GM12864 (cell line): ENCODE measurements at regions not wholly inside any gene's neighbourhood (a gene's known extent, or its start where the extent isn't known, plus 50 kb on each side); places are given as distances from the start of the nearest gene placed in this dataset.
"Not testable (repeated sequence)": the region's sequence is repeated elsewhere in the genome, so short reads cannot be mapped to it uniquely, and the experiment has no call there.

Experiments
- DNase-seq: peaks from one replicate; pipeline ENCODE4 v3.0.0-alpha.2; 2011; ENCODE audit warnings: low read depth
- H3K4me3 ChIP-seq: 2 replicates; pipeline ENCODE4 v1.5.1; 2011; ENCODE audit warnings: mild to moderate bottlenecking, low read depth, low read length, control low read depth
- TF ChIP-seq, protein P1 (sequence below): IDR thresholded peaks from 2 replicates; pipeline ENCODE4 v1.5.1; 2011; ENCODE audit warnings: low read depth, mild to moderate bottlenecking, moderate library complexity, low read length, control low read depth, inconsistent platforms; ENCODE audit errors: missing control alignments

GRCh38 chr15:81829918-81830317, 215.9 kb downstream of the MEX3B start:
- no peak overlapping the region for H3K4me3 ChIP-seq
- no peak for DNase-seq
- TF ChIP-seq, protein P1, sequence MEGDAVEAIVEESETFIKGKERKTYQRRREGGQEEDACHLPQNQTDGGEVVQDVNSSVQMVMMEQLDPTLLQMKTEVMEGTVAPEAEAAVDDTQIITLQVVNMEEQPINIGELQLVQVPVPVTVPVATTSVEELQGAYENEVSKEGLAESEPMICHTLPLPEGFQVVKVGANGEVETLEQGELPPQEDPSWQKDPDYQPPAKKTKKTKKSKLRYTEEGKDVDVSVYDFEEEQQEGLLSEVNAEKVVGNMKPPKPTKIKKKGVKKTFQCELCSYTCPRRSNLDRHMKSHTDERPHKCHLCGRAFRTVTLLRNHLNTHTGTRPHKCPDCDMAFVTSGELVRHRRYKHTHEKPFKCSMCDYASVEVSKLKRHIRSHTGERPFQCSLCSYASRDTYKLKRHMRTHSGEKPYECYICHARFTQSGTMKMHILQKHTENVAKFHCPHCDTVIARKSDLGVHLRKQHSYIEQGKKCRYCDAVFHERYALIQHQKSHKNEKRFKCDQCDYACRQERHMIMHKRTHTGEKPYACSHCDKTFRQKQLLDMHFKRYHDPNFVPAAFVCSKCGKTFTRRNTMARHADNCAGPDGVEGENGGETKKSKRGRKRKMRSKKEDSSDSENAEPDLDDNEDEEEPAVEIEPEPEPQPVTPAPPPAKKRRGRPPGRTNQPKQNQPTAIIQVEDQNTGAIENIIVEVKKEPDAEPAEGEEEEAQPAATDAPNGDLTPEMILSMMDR: no peak

DNA sequence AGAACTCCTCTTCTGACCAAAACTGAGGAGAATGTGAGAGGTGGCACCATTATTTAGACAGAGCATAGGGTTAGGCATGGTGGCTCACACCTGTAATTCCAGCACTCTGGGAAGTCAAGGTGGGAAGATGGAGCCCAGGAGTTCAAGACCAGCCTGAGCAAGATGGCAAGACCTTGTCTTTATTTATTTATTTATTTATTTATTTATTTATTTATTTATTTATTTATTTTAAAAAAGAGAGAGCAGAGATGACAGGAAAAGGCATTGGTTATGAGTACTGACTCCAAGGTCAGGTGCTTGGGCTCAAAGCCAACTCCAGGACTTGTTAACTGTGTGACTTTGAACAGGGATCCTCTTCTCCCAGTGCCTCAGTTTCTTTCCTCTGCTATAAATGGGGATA, 217.7 kb downstream of the MEX3B start:
- TF ChIP-seq, protein P1: no peak
- no peak for DNase-seq
- no peak overlapping the region for H3K4me3 ChIP-seq

DNA sequence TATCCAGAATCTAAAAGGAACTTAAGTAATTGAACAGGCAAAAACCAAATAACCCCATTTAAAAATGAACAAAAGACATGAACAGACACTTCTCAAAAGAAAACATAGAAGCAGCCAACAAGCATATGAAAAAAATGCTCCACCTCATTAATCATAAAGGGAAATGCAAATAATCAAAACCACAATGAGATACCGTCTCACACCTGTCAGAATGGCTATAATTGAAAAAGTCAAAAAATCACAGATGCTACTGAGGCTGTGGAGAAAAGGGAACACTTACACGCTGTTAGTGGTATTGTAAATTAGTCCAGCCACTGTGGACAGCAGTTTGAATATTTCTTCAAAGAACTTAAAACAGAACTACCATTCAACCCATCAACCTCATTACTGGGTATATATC, 220.7 kb downstream of the MEX3B start:
- TF ChIP-seq, protein P1: no peak
- DNase-seq: no peak
- H3K4me3 ChIP-seq: no peak overlapping the region

DNA sequence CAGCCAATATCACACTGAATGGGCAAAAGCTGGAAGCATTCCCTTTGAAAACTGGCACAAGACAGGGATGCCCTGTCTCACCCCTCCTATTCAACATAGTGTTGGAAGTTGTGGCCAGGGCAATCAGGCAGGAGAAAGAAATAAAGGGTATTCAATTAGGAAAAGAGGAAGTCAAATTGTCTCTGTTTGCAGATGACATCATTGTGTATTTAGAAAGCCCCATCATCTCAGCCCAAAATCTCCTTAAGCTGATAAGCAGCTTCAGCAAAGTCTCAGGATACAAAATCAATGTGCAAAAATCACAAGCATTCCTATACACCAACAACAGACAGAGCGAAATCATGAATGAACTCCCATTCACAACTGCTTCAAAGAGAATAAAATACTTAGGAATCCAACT, 223.2 kb downstream of the MEX3B start:
- not testable (repeated sequence) for DNase-seq, H3K4me3 ChIP-seq

DNA sequence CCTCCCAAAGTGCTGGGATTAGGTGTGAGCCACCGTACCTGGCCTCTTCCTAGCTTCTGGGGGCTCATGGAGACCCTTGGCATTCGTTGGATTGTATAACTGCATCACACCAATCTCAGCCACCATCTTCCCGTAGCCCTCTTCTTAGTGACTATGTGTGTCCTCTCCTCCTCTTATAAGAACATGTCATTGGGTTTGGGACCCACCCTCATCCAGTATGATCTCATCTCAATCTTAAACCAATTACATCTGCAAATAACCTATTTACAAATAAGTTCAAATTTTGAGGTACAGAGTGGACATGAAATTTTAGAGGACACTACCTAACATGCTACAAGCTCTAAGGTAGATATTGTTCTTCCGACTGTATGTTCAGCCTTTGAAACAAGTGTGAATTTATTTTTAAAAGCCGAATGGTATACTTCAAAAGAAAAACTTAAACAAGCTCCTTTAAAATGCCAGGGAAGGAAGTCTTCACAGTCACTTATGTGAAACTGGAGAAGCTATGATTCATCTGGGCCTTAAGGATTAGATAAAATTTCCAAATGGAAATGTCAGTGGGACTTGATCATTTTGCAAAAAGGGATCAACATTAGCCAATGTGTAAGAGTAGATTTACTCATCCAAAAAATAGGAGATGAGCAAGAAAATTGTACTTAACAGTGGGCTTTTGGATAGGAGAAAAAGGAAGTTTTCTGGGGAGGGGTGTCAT, 225.7 kb downstream of the MEX3B start:
- no peak overlapping the region for H3K4me3 ChIP-seq
- no peak for DNase-seq
- TF ChIP-seq, protein P1: no peak

- no peak overlapping the region for H3K4me3 ChIP-seq
- DNase-seq: no peak
- TF ChIP-seq, protein P1: no peak
Measured at GRCh38 chr15:81814882-81815455, 230.8 kb downstream of the MEX3B start.

DNA sequence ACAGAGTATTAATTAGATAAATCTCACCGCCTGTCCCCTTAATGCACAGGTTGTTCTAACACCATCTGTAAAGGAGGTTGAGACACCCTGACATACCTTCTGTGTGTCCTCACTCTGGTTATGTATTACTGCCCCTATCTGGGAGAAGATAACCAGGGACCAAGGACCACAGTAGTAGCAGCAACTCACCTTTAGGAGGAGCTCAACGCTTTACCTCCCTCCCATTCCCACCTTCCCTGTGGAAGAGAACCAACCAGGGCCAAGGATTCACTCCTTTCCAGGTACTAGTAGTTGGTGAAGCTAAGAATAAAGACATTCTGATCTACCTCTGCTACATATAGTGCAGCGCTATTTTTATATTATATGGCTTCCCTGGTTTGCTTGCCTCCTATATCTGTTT, 232.6 kb downstream of the MEX3B start:
- no peak overlapping the region for H3K4me3 ChIP-seq
- TF ChIP-seq, protein P1: peak; percentile 41
- DNase-seq: no peak
